Spleen (tissue), 11 donors: ENCODE measurements at regions not wholly inside any gene's neighbourhood (a gene's known extent, or its start where the extent isn't known, plus 50 kb on each side); places are given as distances from the start of the nearest gene placed in this dataset.

ENCODE experiments used
- DNase-seq: peaks from one replicate; pipeline ENCODE4 v3.0.0-alpha.2; 2020
- H3K27ac ChIP-seq, 8 donors: fragments of 200-600 bp; sonication (generic) in 7 of 8; 1 replicate in 4 of 8; 2 replicates in 4 of 8; pipeline versions ENCODE4 v1.5.0 to v1.8.0; 2016 to 2021; ENCODE audit warnings: inconsistent platforms in 4 of 8, mild to moderate bottlenecking in 4 of 8, moderate library complexity in 1 of 8
- H3K27me3 ChIP-seq, 7 donors: fragments of 200-600 bp; sonication (generic) in 6 of 7; replicated peaks in 1 of 7; 1 replicate in 4 of 7; 2 replicates in 3 of 7; pipeline versions ENCODE4 v1.5.0 to v1.8.0; 2016 to 2021; ENCODE audit warnings: inconsistent platforms in 3 of 7, mild to moderate bottlenecking in 1 of 7
- H3K36me3 ChIP-seq, 6 donors: fragments of 200-600 bp; sonication (generic) in 5 of 6; 1 replicate in 4 of 6; 2 replicates in 2 of 6; pipeline versions ENCODE4 v1.5.0 to v1.8.0; 2016 to 2021; ENCODE audit warnings: inconsistent platforms in 2 of 6
- H3K4me1 ChIP-seq, 6 donors: fragments of 200-600 bp; sonication (generic) in 5 of 6; 1 replicate in 3 of 6; 2 replicates in 3 of 6; pipeline versions ENCODE4 v1.5.0 to v1.8.0; 2016 to 2021; ENCODE audit warnings: inconsistent platforms in 3 of 6
- H3K4me3 ChIP-seq, 8 donors: fragments of 200-600 bp; sonication (generic) in 7 of 8; 1 replicate in 4 of 8; 2 replicates in 4 of 8; pipeline versions ENCODE4 v1.5.0 to v1.8.0; 2016 to 2021; ENCODE audit warnings: inconsistent platforms in 4 of 8, mild to moderate bottlenecking in 4 of 8, moderate library complexity in 2 of 8
- H3K9me3 ChIP-seq, 8 donors: fragments of 200-600 bp; sonication (generic) in 7 of 8; 1 replicate in 4 of 8; 2 replicates in 4 of 8; pipeline versions ENCODE4 v1.5.0 to v1.8.0; 2016 to 2021; ENCODE audit warnings: inconsistent platforms in 4 of 8
- CTCF ChIP-seq, 11 experiments: fragments of 200-600 bp in 7 of 11; fragments of 450-650 bp in 4 of 11; sonication (generic) in 4 of 11; IDR thresholded peaks in 8 of 11; conservative IDR thresholded peaks in 3 of 11; 1 replicate in 7 of 11; 2 replicates in 4 of 11; pipeline versions ENCODE4 v1.4.0 to v1.8.0; 2016 to 2021; ENCODE audit warnings: antibody characterized with exemption in 11 of 11, inconsistent platforms in 4 of 11, mild to moderate bottlenecking in 1 of 11
- POLR2A ChIP-seq, 3 donors: fragments of 450-650 bp; IDR thresholded peaks; one replicate each; pipeline ENCODE4 v1.5.1; 2017; ENCODE audit warnings: antibody characterized with exemption in 3 of 3, mild to moderate bottlenecking in 1 of 3
- POLR2AphosphoS5 ChIP-seq, 3 donors: sonication (generic); formaldehyde crosslinking; IDR thresholded peaks; one replicate each; pipeline ENCODE4 v1.5.1; 2017; ENCODE audit warnings: antibody characterized with exemption in 3 of 3
- WGBS, 5 donors: extraction: QIAGEN DNeasy Blood & Tissue Kit in 3 of 5; methylation state at CpG; one replicate each; pipeline versions ENCODE4 v1.1.5 to v1.1.7; 2013 to 2018; 5-methylcytosine and 5-hydroxymethylcytosine counted together
- intact Hi-C: fragments of 100-400 bp; cut with DNase I; formaldehyde crosslinking; loops from one replicate; pipeline ENCODE4 v1.15.0; 2023; ENCODE audit warnings: low total_unique reads
- donor health status: healthy with polysubstance abuse.
- donor health status: DM: no; HTN: no; CAD: no; lungs with moderate emphysema.
- donor health status: DM: no; HTN: no; CAD: no.
- donor health status: Bipolar disorder and iron deficiency.
- donor health status: healthy.
- donor health status: DM: no; HTN: no; CAD: no.
- donor health status: DM: yes; HTN: yes; CAD: no.

GRCh38 chrX:155778844-155779553, 102.1 kb upstream of the VAMP7 start:
- Histone ChIP-seq H3K4me3 (no peak overlapping the region), H3K27ac (no peak overlapping the region), H3K27me3 (no peaks in the 10 kb centered on the region), H3K36me3 (peaks cover 0 to 6% (median 0%) of the 10 kb centered on the region in 6 donors), H3K4me1 (no peaks in the 10 kb centered on the region), H3K9me3 (no peaks in the 10 kb centered on the region)
- TF ChIP-seq POLR2A (IDR thresholded peaks at IDR 0.05) (no peak), POLR2AphosphoS5 (IDR thresholded peaks at IDR 0.05) (no peak), CTCF (IDR thresholded peaks at IDR 0.05 in 8 of 11, conservative IDR thresholded peaks at IDR 0.05 in 3 of 11) (no peak)
- WGBS, 5 donors = 46 to 64% (median 52%) methylated on average over 5 of the region's 5 CpGs
- intact Hi-C loops = no loop called here
- no peak for DNase-seq

GRCh38 chrX:155774387-155774786, 106.8 kb upstream of the VAMP7 start:
- no peak for TF ChIP-seq POLR2AphosphoS5 (IDR thresholded peaks at IDR 0.05)
- no peak for TF ChIP-seq CTCF (IDR thresholded peaks at IDR 0.05 in 8 of 11, conservative IDR thresholded peaks at IDR 0.05 in 3 of 11)
- no peak for TF ChIP-seq POLR2A (IDR thresholded peaks at IDR 0.05)
- 69 to 88% (median 79%) methylated on average over 3 to 8 of the region's 8 CpGs for WGBS, 5 donors
- no peak for DNase-seq
- Histone ChIP-seq H3K27ac (no peak overlapping the region), H3K9me3 (no peaks in the 10 kb centered on the region), H3K4me3 (no peak overlapping the region), H3K36me3 (peaks cover 0 to 10% (median 0%) of the 10 kb centered on the region in 6 donors), H3K27me3 (no peaks in the 10 kb centered on the region), H3K4me1 (no peaks in the 10 kb centered on the region)
- intact Hi-C loops = no loop called here

- peak; percentile 54 for DNase-seq
- Histone ChIP-seq H3K9me3 (no peaks in the 10 kb centered on the region), H3K4me1 (peaks cover 0 to 9% (median 2%) of the 10 kb centered on the region in 6 donors), H3K27me3 (no peaks in the 10 kb centered on the region), H3K36me3 (no peaks in the 10 kb centered on the region), H3K4me3 (peak overlapping the region in 4 of 8 donors; percentile 24 to 68 (median 40)), H3K27ac (peak overlapping the region in 3 of 8 donors; percentile 8 to 22 (median 18))
- no peak for TF ChIP-seq CTCF (IDR thresholded peaks at IDR 0.05 in 8 of 11, conservative IDR thresholded peaks at IDR 0.05 in 3 of 11)
- no peak for TF ChIP-seq POLR2A (IDR thresholded peaks at IDR 0.05)
- TF ChIP-seq POLR2AphosphoS5 (IDR thresholded peaks at IDR 0.05) = no peak
- 45 to 62% (median 47%) methylated on average over 23 to 24 of the region's 24 CpGs for WGBS, 5 donors
- intact Hi-C loops = no loop called here
Measured at GRCh38 chrX:155767876-155768769, 113.0 kb upstream of the VAMP7 start.
